ENCODE measurements at regions not wholly inside any gene's neighbourhood (a gene's known extent, or its start where the extent isn't known, plus 50 kb on each side); places are given as distances from the start of the nearest gene placed in this dataset.

- no peak for TF ChIP-seq EZH2 (optimal IDR thresholded peaks at IDR 0.05; ENCODE audit: low read depth, low read length)
- TF ChIP-seq CTCF (IDR thresholded peaks at IDR 0.05; ENCODE audit: low read length) = no peak
Measured at GRCh38 chr11:111099028-111099713, 146.4 kb upstream of the POU2AF2 start.

All from MM.1S (cell line).